Skeletal muscle satellite cell (primary cell): ENCODE measurements at regions not wholly inside any gene's neighbourhood (a gene's known extent, or its start where the extent isn't known, plus 50 kb on each side); places are given as distances from the start of the nearest gene placed in this dataset.

Source experiments
- H3K27me3 ChIP-seq: 2 replicates; pipeline ENCODE4 v1.7.0; 2013; ENCODE audit warnings: low read length; ENCODE audit not compliant: control insufficient read depth, insufficient read depth
- H3K36me3 ChIP-seq: 2 replicates; pipeline ENCODE4 v1.7.0; 2013; ENCODE audit warnings: mild to moderate bottlenecking, control low read depth, low read length; ENCODE audit not compliant: insufficient read depth
- H3K4me1 ChIP-seq: 2 replicates; pipeline ENCODE4 v1.7.0; 2013; ENCODE audit warnings: low read length; ENCODE audit not compliant: control insufficient read depth, insufficient read depth
- H3K4me2 ChIP-seq: 2 replicates; pipeline ENCODE4 v1.7.0; 2013; ENCODE audit warnings: mild to moderate bottlenecking, low read length
- H3K4me3 ChIP-seq: 2 replicates; pipeline ENCODE4 v1.7.0; 2013; ENCODE audit warnings: low read length
- H3K9ac ChIP-seq: 2 replicates; pipeline ENCODE4 v1.7.0; 2013; ENCODE audit warnings: mild to moderate bottlenecking, low read depth, low read length, moderate library complexity
- H3K9me3 ChIP-seq: replicated peaks from 2 replicates; pipeline ENCODE4 v1.7.0; 2013; ENCODE audit warnings: mild to moderate bottlenecking, control low read depth, low read length

DNA sequence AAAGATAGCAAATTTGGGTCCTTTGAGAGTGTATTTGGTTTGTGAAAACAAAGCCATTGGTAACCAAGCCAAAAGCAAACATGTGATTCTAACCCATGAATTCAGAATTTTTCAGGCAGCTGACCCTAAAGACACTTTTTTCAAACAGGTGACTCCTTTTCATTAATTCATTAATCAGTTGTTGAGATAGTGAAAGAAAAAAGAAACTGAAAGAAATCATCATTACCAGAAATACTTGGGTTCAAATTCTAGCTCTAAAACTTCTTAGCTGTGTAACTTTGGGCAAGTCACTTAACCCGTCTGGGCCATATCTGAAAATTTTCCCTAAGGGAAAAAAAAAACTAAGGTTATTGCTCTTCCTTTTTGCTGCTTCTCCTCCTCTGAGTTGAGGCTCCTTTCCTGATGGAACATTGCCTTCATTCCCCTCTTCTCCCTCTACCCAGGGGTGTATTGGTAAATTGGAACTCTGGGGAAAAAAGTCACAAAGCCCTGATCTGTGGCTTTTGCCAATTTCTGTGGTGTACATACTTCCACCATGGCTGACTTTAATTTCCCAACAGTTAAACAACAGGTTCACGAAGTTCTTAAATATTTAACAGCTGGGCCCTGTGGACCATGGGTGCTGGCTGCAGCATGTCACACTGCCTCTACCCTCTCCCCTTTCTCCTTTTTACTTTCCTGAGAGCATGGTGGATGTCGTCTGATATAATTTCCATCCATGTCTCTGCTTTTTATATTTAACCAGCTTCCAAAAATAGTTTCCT, 120.3 kb downstream of the ASB7 start:
- H3K4me2 ChIP-seq: peak overlapping the region; percentile 75
- H3K9ac ChIP-seq: peak overlapping the region; percentile 74
- H3K4me3 ChIP-seq: no peak overlapping the region
- no peaks in the 10 kb centered on the region for H3K36me3 ChIP-seq
- H3K4me1 ChIP-seq: peaks cover 64% of the 10 kb centered on the region
- no peaks in the 10 kb centered on the region for H3K9me3 ChIP-seq
- H3K27me3 ChIP-seq: no peaks in the 10 kb centered on the region

- peaks cover 64% of the 10 kb centered on the region for H3K4me1 ChIP-seq
- no peak overlapping the region for H3K4me2 ChIP-seq
- no peaks in the 10 kb centered on the region for H3K36me3 ChIP-seq
- no peak overlapping the region for H3K4me3 ChIP-seq
- H3K27me3 ChIP-seq: no peaks in the 10 kb centered on the region
- H3K9ac ChIP-seq: peak overlapping the region; percentile 74
- no peaks in the 10 kb centered on the region for H3K9me3 ChIP-seq
Observed at GRCh38 chr15:100723315-100723801, 121.0 kb downstream of the ASB7 start.

DNA sequence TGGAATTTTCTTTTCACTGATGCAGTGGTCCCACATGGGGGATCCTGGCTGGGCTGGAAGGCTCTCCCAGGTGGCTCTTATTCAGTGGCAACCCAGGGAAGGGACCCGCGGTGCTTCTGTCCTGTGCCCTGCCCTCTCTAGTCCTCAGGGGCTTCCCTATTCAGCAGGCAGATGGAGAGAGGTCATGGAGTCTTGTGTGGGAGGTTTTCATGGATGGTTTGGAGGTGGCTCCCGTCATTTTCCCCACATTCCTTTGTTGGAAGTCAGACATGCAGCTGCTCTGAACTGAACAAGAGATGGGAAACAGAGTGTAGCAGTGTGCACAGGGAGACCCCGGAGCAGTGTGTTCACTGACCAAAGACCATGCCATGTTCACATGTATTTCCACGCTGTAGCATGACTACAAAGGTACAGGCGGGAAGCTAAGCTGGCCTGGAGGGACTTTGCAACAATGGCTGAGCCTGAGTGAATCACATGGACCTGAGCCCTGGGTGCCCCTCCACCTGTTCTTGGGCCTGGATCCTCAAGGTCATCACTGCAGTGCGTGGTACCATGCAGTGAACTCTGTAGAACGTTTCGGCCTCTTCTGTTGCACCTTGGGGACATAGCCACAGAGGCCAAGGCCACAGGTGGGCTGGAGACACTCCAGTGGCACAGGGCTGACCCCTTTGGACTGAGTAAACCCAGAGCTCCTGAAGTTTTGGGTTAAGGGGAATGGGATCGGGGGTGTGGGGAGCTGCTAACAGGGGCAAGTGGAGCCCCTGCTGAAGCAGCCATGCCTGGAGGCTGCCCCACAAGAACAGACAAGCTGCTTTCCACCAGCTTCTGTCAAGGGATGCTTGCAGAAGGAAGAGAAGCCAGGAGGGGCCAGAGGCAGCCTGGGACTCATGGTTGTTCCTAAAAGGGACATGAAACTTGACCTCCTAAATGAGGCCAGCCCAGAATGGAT, 123.0 kb downstream of the ASB7 start:
- Histone ChIP-seq H3K4me1 (peaks cover 60% of the 10 kb centered on the region), H3K36me3 (no peaks in the 10 kb centered on the region), H3K9ac (peak overlapping the region; percentile 35)

GRCh38 chr15:100726070-100726420, 123.7 kb downstream of the ASB7 start:
- Histone ChIP-seq H3K4me3 (no peak overlapping the region), H3K9ac (peak overlapping the region; percentile 35), H3K4me2 (no peak overlapping the region), H3K4me1 (peaks cover 55% of the 10 kb centered on the region), H3K27me3 (no peaks in the 10 kb centered on the region), H3K9me3 (no peaks in the 10 kb centered on the region), H3K36me3 (no peaks in the 10 kb centered on the region)

More for the DNA sequence above, 123.0 kb downstream of the ASB7 start:
- Histone ChIP-seq H3K4me3 (no peak overlapping the region), H3K27me3 (no peaks in the 10 kb centered on the region), H3K9me3 (no peaks in the 10 kb centered on the region), H3K4me2 (peak overlapping the region; percentile 52)

- H3K4me2 ChIP-seq: no peak overlapping the region
- H3K27me3 ChIP-seq: no peaks in the 10 kb centered on the region
- peaks cover 50% of the 10 kb centered on the region for H3K4me1 ChIP-seq
- H3K9ac ChIP-seq: peak overlapping the region; percentile 38
- H3K9me3 ChIP-seq: no peaks in the 10 kb centered on the region
- H3K4me3 ChIP-seq: no peak overlapping the region
- H3K36me3 ChIP-seq: no peaks in the 10 kb centered on the region
Observed at GRCh38 chr15:100726421-100727190, 124.2 kb downstream of the ASB7 start.

DNA sequence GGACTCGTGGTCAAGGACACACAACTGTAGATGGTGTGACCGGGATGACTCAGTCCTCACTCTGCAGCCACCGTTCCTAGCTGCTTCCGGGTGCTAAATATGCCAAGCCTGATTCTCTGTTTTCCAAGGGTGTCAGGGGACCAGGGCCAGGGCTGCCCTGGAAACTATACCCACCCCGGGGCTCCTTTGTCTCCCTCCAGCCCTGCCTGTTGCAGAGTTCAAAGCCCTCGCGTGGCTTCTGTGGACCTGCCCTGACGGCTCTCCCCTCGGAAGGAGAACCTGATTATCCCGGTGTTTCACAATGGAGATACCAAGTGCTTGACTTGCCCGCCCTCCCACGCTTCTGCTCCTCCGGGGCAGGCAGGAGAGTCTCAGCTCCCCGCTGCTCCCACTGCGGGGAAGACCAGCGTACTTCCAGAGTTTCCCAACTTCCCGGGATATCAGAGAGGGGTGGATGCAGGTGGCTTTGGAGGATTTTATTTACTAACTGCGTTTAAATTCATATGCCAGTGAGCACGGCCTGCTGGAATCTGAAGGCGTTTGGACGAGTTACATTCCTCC, 125.0 kb downstream of the ASB7 start:
- Histone ChIP-seq H3K9ac (no peak overlapping the region), H3K36me3 (no peaks in the 10 kb centered on the region), H3K9me3 (no peaks in the 10 kb centered on the region), H3K27me3 (no peaks in the 10 kb centered on the region), H3K4me3 (no peak overlapping the region), H3K4me2 (no peak overlapping the region), H3K4me1 (peaks cover 47% of the 10 kb centered on the region)

GRCh38 chr15:100728371-100729201, 126.2 kb downstream of the ASB7 start:
- H3K4me2 ChIP-seq: no peak overlapping the region
- H3K9me3 ChIP-seq: no peaks in the 10 kb centered on the region
- no peak overlapping the region for H3K9ac ChIP-seq
- H3K4me3 ChIP-seq: no peak overlapping the region
- peaks cover 47% of the 10 kb centered on the region for H3K4me1 ChIP-seq
- H3K27me3 ChIP-seq: no peaks in the 10 kb centered on the region
- no peaks in the 10 kb centered on the region for H3K36me3 ChIP-seq

DNA sequence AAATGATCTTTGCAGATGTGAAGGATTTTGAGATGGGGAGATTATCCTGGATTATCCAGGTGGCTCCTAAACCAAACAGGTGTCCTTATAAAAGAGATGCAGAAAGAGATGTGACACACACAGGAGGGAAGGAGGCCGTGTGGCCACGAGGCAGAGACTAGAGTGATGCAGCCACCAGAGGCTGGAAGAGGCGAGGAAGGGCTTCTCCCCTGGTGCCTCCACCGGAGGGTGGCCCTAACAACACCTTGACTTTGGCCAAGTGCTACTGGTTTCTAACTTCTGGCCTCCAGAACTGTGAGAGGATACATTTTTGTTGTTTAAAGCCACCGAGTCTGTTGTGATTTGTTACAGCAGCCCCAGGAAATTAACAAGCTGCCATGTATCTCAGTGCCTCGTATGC, 127.1 kb downstream of the ASB7 start:
- no peak overlapping the region for H3K9ac ChIP-seq
- H3K4me1 ChIP-seq: peaks cover 52% of the 10 kb centered on the region
- H3K36me3 ChIP-seq: no peaks in the 10 kb centered on the region
- H3K27me3 ChIP-seq: no peaks in the 10 kb centered on the region
- H3K4me2 ChIP-seq: no peak overlapping the region
- no peaks in the 10 kb centered on the region for H3K9me3 ChIP-seq
- no peak overlapping the region for H3K4me3 ChIP-seq

DNA sequence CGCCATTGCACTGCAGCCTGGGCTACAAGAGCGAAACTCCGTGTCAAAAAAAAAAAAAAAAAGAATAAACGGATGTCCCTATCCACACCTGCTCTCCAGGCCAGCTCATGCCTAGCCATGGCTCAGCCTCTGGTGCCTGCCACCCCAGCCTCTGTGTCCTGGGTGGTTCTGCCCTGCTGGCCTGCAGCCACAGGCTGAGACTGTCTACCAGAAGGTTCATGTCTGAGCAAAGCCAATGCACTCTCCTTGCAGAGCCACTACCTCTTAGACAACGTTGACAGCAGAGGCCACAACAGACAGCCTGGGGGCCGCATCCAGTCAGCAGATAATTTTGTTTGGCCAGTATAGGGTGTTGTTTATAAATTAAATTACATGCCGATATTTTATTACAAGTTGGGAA, 127.7 kb downstream of the ASB7 start:
- Histone ChIP-seq H3K9me3 (no peaks in the 10 kb centered on the region), H3K9ac (no peak overlapping the region), H3K4me2 (no peak overlapping the region), H3K36me3 (no peaks in the 10 kb centered on the region), H3K4me3 (no peak overlapping the region), H3K27me3 (no peaks in the 10 kb centered on the region), H3K4me1 (peaks cover 47% of the 10 kb centered on the region)

DNA sequence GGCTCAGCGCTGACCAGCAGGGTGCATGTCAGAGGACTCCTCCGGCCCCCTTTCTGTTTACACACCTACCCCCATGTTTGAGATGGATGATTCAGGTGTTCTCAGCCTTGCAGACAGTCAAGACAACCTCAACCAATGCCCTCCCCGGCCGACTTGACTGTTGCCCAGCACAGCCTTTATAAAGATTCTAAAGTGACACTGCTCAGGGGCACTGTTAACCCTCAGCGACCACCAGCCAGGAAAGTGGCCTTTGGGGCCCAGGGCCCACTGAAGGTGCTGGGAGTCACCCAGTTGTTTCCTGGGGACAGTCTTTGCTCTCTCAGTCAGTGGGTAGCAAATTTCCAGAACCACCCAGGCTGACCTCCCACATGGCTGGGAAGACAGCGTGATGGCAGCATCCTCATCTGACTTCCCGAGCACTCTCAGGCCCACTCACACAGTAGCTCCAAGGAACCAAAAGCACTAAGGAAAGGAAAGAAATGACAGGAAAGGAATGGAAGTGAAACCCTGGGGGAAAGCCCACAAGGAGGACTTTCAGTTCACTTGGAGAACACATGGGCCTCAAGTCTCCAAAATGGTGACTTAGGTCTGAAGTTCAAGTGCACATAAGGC, 128.4 kb downstream of the ASB7 start:
- no peak overlapping the region for H3K4me2 ChIP-seq

More for the DNA sequence above, 128.4 kb downstream of the ASB7 start:
- Histone ChIP-seq H3K9ac (no peak overlapping the region), H3K9me3 (no peaks in the 10 kb centered on the region), H3K27me3 (no peaks in the 10 kb centered on the region), H3K4me1 (peaks cover 41% of the 10 kb centered on the region), H3K4me3 (no peak overlapping the region), H3K36me3 (no peaks in the 10 kb centered on the region)
